ENCODE measurements at regions not wholly inside any gene's neighbourhood (a gene's known extent, or its start where the extent isn't known, plus 50 kb on each side); places are given as distances from the start of the nearest gene placed in this dataset.

DNA sequence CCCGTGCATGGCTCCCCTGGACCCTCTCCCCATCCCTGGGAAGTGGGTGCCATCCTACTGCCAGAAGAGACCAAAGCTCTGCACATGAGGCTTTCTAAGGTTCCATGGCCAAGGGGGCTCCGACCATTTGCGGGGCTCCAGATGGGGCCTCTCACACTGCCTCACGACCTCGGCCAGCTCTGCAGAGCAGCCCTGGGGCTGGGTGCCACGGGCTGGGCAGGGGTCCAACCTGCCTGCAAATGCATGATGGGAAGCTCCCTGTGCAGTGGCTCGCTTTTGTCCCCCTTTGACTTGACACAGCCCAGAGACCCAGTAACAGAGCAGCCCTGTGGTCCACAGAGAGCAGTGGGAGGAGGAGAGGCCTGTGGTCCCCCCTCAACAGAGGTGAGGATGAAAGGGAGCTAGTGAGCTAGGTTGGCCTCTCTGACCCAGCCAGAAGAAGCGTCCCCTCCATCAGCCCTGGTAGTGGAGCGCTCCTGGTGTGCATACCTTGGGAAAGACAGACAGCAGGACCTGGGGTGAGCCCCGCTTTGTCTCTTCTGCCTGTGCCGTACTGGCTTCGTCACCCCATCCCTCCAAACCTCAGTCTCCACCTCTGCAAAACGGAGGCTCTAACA, 174.1 kb downstream of the DDX1 start:
- no peak for DNase-seq

DNA sequence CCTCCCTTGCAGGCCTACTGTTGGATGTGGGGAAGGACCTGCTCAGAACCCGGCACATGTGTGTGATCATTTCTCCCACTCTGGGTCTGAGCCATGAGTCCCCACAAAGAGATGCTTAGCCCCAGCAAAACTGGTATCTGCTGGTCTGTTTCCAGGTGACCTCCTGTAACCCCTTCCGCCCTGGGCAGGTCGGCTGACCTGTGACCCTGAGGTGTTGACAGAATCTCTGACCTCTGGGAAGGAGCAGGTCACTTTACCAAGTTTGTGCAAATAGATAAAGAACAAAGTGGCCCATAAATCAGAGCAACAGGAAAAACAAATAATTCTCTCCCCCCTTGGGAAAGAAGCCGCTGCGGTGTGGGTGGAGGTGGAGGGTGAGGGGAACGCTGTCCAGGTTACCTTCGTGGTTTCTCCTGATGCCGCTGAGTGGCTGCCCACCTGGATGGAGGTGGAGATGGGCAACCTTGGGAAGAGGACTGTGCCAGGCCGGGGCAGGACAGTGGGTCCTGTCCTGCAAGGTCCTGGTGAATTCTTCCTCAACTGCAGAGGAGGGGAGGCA, 174.0 kb upstream of the MYCN start:
- no peak for DNase-seq

DNA sequence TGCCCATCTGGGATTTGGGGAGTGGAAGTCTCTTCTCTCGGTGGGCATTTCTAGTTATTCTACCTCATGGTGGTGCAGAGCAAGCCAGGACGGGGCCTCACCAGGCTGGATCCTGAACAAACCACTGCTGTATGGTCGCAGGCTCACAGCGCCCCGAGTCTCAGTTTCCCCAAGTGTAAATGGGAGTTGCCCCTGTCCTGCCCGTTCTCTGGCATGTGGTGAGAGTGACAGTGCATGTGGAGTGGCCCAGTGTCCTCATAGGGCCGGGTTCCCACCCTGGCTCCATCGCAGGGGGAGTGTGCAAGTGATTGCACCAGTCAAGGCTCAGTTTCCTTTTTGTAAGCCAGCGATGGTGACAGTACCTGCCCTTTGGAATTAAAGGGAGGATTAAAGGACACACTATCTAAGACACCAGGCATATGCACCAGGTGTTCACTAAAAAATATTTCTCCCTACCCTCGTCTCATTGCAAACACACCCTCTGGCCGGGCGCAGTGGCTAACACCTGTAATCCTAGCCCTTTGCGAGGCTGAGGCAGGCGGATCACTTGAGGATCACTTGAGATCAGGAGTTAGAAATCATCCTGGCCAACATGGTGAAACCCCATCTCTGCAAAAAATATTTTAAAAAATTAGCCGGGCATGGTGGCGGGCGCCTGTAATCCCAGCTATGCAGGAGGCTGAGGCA, 173.3 kb upstream of the MYCN start:
- DNase-seq: no peak

DNA sequence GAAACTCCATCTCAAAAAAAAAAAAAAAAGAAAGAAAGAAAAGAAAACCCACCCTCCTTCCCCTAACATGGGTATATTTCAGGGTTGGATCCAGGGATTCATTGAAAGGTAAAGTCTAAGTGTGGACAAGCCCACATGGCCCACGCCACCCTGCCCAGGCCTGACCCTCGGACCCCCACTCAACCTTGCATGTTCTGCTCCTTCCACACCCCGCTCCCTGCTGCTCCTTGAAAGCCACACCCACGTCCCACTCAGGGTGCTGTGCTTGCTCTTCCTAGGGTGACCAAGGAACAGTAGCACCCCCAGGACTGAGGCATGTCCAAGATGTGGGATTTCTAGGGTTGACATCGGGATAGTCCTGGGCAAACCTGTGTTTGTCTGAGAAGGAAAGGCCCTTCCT, 172.7 kb upstream of the MYCN start:
- no peak for DNase-seq

DNA sequence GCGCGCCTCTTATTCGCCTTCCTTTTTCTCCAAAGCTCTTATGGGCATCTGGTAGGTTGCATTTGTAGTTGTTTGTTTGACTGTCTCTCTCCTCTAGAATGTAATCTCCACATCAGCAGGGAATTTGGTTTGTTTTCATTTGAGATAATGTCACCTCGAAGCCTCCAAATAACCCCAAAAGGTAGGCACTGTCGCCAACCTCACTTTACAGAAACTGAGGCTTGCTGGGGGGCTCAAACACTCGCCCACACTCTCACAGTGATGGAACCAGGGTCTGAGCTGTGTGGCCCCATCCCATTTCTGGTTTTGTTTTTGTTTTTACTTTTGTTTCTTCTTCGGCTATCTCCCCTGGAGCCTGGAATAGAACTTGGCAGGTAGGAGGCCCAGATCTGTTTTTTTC, 172.2 kb upstream of the MYCN start:
- no peak for DNase-seq

DNA sequence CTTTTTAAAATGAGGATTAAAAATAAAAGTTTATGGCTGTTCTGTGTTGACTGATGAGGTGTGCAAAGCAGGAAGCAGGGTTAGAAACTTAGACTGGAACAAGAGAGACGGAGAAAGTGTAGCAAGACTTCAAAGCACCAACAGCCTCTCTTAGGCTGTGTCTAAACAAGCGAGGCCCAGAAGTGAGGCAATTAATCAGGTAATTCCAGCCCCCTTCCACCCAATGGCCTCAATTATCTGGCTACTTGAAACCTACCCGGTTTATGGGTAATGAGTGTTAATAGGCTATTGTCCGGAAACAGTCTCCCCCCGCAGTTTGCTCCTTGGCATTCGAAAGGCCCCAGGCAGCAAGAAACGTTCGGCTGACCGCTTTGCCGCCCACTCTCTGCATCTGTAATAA, 171.7 kb upstream of the MYCN start:
- no peak for DNase-seq

DNA sequence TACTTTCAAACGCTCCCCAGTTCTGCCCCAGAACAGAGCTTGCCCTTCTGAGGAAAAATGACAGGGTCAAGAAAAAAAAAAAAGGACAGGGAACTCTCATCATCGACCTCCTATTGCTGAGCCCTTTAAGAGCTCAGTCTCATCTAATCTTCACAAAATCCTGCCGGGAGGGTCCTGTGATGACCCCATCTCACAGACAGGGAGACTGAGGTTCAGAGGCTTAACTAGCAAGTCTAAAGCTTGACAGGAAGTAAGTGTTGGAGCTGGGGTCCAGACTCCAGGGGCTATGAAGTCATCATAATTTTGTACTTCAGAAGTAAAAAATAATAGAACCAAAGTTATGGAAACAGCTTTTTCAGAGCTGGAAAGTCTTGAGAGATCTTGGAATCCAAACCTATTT, 171.1 kb upstream of the MYCN start:
- DNase-seq: no peak

DNA sequence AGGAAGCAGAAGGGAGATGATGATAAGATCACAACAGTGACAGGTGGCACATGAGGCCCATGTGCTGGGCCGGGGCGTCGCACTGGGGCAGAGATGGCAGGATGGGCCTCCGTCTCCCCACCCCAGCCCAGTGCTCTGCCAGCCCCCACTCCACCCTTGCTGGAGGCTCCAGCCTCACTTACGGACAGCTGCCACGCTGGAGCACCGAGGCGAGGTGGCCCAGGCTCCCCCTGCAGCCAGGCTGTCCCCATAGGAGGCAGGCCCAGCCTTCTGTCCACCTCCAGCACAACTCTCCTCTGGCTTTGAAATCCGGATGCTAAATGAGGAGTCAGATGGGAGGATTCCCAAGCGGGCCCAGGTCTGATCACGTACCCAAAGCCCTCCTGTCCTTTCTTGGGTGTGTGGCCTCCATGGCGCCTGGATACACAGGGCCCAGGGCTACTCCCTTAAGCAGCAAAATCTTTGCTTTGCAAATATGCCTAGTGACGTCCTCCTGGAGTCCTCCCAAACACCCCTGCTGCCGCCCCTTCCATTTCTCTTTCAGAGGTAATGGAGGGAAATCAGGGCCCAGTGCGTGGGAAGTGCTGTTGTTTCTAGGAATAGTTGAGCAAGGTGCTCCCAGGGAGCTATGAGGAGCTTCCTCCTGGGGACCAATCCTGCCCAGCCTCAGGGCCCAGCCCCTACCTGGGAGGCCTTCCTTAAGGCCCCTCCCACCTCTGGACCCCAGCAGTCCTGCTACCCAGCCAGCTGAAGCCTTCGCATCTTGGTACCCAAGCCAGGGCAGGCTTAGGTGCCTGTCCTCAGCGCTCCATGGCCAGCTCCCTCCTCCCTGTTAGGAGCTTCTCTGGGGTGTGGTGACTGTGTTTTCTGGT, 170.4 kb upstream of the MYCN start:
- DNase-seq: no peak

DNA sequence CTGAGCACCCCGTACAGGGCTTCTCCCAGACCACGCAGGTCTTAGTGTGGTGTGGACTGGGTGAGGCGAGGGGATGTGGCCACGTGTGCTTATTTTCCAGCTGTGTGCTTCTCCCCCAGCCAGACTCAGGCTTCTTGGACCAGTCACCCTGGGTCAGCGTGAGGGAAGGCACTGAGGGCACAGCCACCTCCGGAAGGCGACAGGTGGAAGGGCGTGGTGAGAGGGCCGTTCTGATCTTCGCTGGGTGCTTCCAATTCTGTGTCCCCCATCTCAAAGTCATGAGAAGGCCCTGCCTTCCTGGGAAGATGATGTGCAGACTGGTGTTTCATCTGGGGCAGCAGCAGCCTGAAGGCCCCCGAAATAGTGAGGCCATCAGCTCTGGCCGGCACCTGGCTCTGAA, 169.7 kb upstream of the MYCN start:
- no peak for DNase-seq

DNA sequence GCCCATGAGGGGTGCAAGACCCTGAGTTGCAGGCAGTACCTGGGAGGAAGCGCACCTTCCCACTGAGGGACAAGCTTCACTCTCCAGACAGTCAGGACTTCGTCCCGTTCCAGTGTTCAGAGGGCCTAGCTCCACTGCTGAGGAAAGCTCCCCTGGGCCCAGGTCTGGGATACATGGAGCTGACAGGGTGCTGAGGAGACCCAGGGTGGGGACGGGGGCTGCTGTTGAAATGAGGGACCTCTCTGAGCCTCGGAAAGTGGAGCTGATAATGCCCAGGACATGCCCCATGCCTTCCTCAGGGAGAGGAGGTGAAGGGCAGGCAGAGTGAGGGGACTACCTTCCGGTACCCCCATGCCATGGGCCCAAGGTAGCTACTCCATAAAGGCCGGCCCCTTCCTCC, 169.2 kb upstream of the MYCN start:
- no peak for DNase-seq

DNA sequence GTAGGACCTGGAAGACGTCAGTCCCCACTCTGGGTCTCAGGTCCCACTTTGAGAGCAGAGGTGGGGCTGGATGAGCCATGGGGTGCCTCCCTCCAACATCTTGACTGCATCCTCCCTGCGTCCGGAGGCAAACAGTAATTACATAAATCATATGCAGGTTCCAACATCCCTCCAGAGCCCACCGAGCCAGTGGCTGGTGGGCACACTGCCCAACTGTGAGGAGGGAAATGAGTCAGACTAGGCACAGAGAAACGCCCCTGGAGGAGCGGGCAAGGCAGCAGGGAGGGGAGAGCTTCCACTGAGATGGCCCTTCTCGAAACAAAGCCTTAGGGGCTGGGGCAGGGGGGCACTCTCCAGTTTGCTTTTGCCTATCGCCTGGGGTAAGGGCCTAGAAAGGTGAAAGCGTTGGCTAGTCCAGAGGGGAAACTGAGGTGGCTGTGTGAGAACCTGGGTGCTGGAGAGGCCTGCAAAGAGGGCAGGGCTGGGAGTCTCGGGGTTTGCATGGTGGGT, 168.2 kb upstream of the MYCN start:
- DNase-seq: no peak

DNA sequence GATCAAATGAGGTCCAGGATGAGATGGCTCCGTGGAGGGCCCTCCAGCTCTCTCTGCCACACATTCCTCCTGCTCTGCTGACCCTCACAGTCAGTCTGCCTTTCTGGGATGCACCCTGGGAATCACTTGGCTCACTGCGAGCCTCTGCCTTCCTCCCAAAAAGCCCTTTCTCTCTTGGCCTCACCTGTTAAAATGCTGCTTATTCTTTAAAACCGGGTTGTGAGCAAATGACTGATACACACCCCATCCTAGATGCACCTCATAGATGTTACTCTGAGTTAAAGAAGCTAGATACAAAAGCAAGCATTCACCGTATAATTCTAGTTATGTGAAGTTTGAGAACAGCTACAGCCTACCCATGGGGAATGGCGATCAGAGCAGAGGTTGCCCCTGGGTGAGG, 167.7 kb upstream of the MYCN start:
- DNase-seq: no peak

DNA sequence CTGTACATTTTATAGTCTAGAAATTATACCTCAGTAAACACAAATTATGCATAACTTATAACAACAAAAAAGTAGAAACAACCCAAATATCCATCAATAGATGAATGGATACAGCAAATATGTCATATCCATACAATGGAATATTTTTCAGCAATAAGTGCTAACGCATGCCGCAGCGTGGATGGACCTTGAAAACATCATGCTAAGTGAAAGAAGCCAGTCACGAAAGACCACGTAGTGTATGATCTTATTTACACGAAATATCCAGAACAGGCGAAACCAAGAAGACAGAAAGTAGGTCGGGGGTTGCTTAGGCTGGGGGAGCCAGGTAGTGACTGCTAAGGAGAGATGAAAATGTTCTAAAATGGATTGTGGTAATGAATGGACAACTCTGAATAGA, 167.1 kb upstream of the MYCN start:
- no peak for DNase-seq

DNA sequence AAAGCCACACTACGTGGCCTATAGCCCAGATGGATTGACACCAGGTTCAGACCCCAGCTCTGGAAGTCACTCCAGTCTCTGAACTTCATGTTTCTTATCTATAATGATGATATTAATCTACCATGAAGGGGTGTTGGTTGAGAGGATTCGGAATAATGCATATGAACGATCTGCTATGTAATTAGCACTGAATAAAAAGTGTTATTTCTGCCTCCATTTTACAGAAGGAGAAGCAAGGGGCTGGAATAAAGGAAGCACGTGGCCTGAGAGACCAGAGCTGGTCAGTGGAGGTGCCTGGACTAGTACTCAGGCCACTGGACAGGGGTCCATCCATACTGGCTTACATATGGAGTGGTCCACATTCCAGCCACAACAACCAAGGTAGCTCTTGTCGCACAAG, 166.5 kb upstream of the MYCN start:
- no peak for DNase-seq

DNA sequence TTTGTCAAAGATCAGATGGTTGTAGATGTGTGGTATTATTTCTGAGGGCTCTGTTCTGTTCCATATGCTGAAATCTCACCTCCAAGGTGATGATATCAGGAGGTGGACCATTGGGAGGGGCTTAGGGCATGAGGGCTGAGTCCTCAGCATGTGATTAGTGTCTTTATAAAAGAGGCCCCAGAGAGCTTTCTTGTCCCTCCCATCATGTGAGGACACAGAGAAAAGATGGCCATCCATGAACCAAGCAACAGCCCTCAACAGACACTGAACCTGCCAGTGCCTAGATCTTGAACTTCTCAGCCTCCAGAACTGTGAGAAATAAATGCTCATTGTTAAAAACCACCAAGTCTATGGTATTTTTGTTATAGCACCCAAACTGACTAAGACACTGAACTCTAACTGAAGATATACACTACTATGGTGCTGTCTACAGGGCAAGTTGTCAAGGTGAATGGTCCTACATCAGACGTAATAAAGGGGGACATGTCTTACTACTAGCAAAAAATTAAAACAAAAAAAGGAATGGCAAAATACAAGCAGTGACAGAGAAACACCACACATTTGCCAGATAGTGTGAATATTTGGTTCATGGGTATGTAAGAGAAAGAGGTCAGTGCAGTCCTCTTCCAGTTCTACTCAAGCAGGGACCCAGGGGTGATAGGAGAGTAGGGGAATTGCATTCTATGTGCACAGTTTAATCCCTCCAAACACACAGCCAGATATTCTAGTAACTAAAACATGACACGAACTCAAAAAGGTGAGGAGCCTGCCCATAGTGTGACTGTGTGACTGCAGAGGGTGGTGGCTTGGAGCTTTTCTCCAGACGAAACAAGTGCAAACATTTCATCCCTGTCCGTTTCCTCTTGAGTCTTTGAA, 164.4 kb upstream of the MYCN start:
- DNase-seq: no peak

DNA sequence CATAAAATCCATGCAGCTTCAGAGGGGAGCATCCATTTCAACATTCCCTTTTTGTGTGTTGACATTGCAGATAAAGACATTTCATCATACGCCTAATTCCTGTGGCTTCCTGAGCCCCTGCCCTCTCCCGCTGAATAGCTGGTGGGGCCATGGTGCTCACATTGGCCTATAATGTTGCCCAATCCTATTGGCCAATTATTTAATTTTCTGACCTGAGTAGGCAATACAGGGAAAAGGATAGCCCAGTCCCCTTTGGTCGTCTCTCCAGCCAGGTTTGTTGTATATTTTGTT, 163.8 kb upstream of the MYCN start:
- no peak for DNase-seq

DNA sequence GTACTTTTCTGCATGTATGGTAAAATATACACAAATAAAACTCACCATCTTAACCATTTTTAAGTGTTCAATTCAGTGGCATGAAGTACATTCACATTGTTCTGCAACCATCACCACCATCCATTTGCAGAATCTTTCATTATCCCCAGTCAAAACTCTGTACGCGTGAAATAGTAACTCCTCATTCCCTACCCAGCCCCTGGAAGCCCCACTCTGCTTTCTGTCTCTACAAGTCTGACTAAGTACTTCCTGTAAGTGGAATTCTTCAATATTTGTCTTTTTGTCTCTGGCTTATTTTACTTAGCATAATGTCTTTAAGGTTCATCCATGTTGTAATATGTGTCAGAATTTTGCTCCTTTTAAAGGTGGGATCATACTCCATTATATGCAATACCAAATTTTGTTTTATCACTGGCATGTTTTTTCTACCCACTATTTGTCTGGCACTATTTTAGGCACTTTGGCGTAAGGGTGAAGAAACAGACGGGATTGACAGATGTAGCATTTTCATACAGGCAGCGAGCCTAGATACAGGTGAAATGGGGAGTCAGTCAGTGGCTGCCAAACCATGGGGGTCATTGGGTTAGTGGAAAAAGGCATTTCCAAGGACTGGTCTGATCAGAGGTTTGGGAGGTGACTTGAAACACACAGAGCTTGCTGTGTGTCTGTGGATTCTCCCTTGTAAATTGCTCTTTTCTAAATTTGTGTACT, 163.2 kb upstream of the MYCN start:
- DNase-seq: no peak

DNA sequence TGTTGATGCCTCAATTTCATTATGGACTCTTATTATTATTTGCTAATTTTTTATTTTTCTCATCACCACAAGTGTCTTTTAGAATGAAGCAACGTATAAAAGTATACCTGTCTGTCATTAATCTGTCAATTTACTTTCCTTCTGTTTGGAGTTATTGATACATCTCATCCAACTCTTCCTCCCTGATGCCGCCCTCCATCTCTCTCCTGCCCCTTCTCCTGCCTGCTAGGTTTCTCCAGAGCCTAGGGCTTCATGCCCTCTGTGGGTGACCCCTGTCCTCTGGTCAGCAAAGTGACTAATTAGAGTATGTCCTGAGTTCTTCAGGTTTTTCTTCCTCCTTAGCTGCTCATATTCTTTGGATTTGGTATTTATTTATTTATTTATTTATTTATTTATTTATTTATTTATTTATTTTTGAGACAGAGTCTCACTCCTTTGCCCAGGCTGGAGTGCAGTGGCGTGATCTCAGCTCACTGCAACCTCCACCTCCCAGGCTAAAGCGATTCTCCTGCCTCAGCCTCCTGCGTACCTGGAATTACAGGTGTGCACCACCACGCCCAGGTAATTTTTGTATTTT, 162.5 kb upstream of the MYCN start:
- DNase-seq: no peak

DNA sequence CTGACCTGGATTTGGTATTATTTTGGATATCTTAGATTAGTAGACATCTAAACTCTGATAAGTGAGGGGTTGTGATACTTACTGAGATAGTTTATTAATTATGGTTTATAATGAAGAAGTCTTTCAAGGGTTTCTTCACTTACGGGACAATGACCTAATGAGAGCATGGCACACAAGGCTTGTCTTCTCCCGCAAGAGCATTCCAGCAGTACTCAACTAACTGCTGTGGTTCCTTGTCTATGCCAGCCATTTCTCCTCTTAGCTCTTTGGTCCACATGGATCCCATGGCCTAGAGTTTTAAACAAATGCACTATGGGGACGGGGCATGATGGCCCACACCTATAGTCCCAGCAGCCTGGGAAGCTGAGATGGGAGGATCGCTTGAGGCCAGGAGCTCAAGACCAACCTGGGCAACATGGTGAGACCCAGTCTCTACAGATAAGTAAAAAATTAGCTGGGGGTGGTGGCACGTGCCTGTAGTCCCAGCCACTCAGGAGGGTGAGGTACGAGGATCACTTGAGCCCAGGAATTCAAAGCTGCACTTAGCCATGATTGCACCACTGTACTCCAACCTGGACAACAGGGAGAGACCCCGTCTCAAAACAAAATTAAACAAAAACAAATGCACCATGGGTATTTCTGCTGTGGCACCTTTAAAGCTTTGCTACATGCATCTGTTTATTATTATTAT, 161.7 kb upstream of the MYCN start:
- DNase-seq: no peak

DNA sequence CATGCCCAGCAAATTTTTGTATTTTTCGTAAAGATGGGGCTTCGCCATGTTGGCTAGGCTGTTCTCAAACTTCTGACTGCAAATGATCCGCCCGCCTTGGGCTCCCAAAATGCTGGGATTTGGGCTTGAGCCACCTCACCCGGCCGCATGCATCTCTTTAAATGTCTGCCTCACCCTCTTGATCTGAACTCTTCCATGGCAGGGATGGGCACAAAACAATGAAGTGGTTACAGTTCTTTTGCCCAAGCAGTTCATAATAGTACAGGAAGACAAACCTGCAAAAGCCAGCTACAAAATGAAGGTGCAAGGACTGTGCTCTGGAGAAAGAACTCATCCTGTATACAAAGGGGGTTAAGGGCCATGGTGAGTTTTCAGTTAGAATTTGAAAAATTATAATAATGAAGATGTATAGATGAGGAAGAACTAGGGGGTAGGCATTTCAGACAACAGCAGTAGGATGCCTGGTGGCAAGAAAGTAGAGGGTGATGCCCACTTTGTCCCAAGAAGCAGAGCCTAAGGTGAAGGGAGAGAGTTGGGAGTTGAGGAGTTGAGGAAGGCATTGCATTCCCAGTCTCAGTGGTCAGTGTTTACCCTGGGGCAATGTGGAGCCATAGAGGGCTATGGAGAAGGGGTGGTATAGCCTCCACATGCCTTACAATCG, 160.8 kb upstream of the MYCN start:
- no peak for DNase-seq

Measured in right kidney (tissue), 1 donor.